Smooth muscle cell (in vitro differentiated cells): ENCODE measurements at regions not wholly inside any gene's neighbourhood (a gene's known extent, or its start where the extent isn't known, plus 50 kb on each side); places are given as distances from the start of the nearest gene placed in this dataset.

Experiments
- DNase-seq: peaks from one replicate; lab custom pipeline; 2025; ENCODE audit not compliant: unreplicated experiment; lab: John Stamatoyannopoulos, UW
- H2AFZ ChIP-seq: fragments of 200-600 bp; sonication (generic); 2 replicates; pipeline ENCODE4 v1.6.0; 2016; ENCODE audit warnings: antibody characterized with exemption, low read depth, mild to moderate bottlenecking
- H3F3A ChIP-seq: fragments of 200-600 bp; sonication (generic); 2 replicates; pipeline ENCODE4 v1.6.0; 2017; ENCODE audit warnings: antibody characterized with exemption, low read depth
- H3K27ac ChIP-seq: fragments of 200-600 bp; sonication (generic); 2 replicates; pipeline ENCODE4 v1.5.1; 2016; ENCODE audit warnings: low read depth, mild to moderate bottlenecking
- H3K27me3 ChIP-seq: fragments of 200-600 bp; sonication (generic); 2 replicates; pipeline ENCODE4 v1.6.1; 2016; ENCODE audit warnings: low read depth, mild to moderate bottlenecking
- H3K36me3 ChIP-seq: fragments of 200-600 bp; sonication (generic); 2 replicates; pipeline ENCODE4 v1.5.1; 2016; ENCODE audit warnings: low read depth
- H3K4me1 ChIP-seq: fragments of 200-600 bp; sonication (generic); 2 replicates; pipeline ENCODE4 v1.5.1; 2016; ENCODE audit warnings: low read depth
- H3K4me2 ChIP-seq: fragments of 200-600 bp; sonication (generic); 2 replicates; pipeline ENCODE4 v1.6.0; 2016; ENCODE audit warnings: mild to moderate bottlenecking
- H3K4me3 ChIP-seq: fragments of 200-600 bp; sonication (generic); 2 replicates; pipeline ENCODE4 v1.5.1; 2016; ENCODE audit warnings: mild to moderate bottlenecking
- H3K79me2 ChIP-seq: fragments of 200-600 bp; sonication (generic); 2 replicates; pipeline ENCODE4 v1.6.0; 2016; ENCODE audit warnings: low read depth, mild to moderate bottlenecking
- H3K9ac ChIP-seq: fragments of 200-600 bp; sonication (generic); 2 replicates; pipeline ENCODE4 v1.6.0; 2016; ENCODE audit warnings: low read depth
- H3K9me3 ChIP-seq: fragments of 200-600 bp; sonication (generic); replicated peaks from 2 replicates; pipeline ENCODE4 v1.5.1; 2016; ENCODE audit warnings: low read depth
- H4K20me1 ChIP-seq: fragments of 200-600 bp; sonication (generic); 2 replicates; pipeline ENCODE4 v1.6.0; 2016; ENCODE audit warnings: low read depth
- WGBS: methylation state at CpG from one replicate; pipeline ENCODE4 v1.1.7; 2016; ENCODE audit warnings: low lambda C conversion rate; 5-methylcytosine and 5-hydroxymethylcytosine counted together
- TF ChIP-seq, protein P1 (sequence below): fragments of 200-600 bp; sonication (generic); IDR thresholded peaks from 2 replicates; pipeline ENCODE4 v1.5.1; 2017; ENCODE audit warnings: borderline replicate concordance, mild to moderate bottlenecking, antibody characterized with exemption; ENCODE audit not compliant: insufficient read depth, poor library complexity, severe bottlenecking

DNA sequence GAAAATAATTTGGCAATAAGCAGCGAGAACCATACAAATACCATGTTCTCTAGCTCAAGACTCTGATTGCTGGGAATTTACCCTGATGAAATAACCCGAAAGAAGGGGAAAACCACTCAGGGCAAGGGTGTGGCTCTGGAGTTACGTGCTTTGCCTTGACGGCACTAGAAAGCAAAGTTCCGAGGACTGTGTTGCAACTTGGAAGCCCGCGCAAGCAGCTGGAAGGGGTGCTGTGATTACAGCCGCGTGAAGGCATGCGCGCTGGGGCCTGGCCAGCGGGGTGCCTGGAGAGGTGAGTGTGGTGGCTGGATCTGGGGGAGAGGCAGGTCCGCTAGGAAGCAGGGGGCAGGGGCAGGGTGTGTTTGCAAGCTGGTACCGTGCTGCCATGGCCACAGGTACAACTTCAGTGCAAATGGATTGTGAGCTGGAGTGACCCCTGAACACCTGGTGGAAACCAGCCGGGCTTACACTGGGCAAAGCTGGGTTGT lies 52.6 kb upstream of the CNOT6 start:
- H3K36me3 ChIP-seq = no peaks in the 10 kb centered on the region
- H3F3A ChIP-seq = no peaks in the 10 kb centered on the region
- H3K9ac ChIP-seq = no peak overlapping the region
- no peak overlapping the region for H3K4me2 ChIP-seq
- H3K4me3 ChIP-seq = no peak overlapping the region
- no peak for DNase-seq
- H3K4me1 ChIP-seq = no peaks in the 10 kb centered on the region
- 77% methylated on average over 15 of the region's 15 CpGs for WGBS
- H3K9me3 ChIP-seq = no peaks in the 10 kb centered on the region
- H2AFZ ChIP-seq = no peak overlapping the region
- H3K79me2 ChIP-seq = no peaks in the 10 kb centered on the region
- H3K27me3 ChIP-seq = no peaks in the 10 kb centered on the region
- H3K27ac ChIP-seq = no peak overlapping the region
- no peaks in the 10 kb centered on the region for H4K20me1 ChIP-seq
- TF ChIP-seq, protein P1, sequence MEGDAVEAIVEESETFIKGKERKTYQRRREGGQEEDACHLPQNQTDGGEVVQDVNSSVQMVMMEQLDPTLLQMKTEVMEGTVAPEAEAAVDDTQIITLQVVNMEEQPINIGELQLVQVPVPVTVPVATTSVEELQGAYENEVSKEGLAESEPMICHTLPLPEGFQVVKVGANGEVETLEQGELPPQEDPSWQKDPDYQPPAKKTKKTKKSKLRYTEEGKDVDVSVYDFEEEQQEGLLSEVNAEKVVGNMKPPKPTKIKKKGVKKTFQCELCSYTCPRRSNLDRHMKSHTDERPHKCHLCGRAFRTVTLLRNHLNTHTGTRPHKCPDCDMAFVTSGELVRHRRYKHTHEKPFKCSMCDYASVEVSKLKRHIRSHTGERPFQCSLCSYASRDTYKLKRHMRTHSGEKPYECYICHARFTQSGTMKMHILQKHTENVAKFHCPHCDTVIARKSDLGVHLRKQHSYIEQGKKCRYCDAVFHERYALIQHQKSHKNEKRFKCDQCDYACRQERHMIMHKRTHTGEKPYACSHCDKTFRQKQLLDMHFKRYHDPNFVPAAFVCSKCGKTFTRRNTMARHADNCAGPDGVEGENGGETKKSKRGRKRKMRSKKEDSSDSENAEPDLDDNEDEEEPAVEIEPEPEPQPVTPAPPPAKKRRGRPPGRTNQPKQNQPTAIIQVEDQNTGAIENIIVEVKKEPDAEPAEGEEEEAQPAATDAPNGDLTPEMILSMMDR = no peak
